Small intestine (tissue), 7 donors: ENCODE measurements at regions not wholly inside any gene's neighbourhood (a gene's known extent, or its start where the extent isn't known, plus 50 kb on each side); places are given as distances from the start of the nearest gene placed in this dataset.

ENCODE experiments used
- DNase-seq, 2 donors: peaks; one replicate each; pipeline versions ENCODE4 v3.0.0 to v3.0.0-alpha.2; 2013
- FAIRE-seq: peaks from 2 replicates; lab custom pipeline; 2012; peaks lifted over from hg19 to GRCh38; lab: Jason Lieb, UNC
- H3K27ac ChIP-seq, 3 donors: one replicate each; pipeline ENCODE4 v1.5.1; 2013; ENCODE audit warnings: low read length in 2 of 3, mild to moderate bottlenecking in 2 of 3, control low read depth in 1 of 3, inconsistent platforms in 1 of 3, low read depth in 1 of 3, moderate library complexity in 1 of 3
- H3K27me3 ChIP-seq, 3 donors: one replicate each; pipeline ENCODE4 v1.6.1; 2013; ENCODE audit warnings: low read length in 3 of 3, inconsistent platforms in 1 of 3; ENCODE audit not compliant: control insufficient read depth in 3 of 3, insufficient read depth in 3 of 3
- H3K36me3 ChIP-seq, 3 donors: one replicate each; pipeline ENCODE4 v1.6.1; 2013; ENCODE audit warnings: low read length in 3 of 3, inconsistent platforms in 1 of 3, low read depth in 1 of 3, mild to moderate bottlenecking in 1 of 3, moderate library complexity in 1 of 3; ENCODE audit not compliant: control insufficient read depth in 3 of 3, insufficient read depth in 2 of 3
- H3K4me1 ChIP-seq, 3 donors: one replicate each; pipeline ENCODE4 v1.6.1; 2013; ENCODE audit warnings: low read length in 2 of 3, inconsistent platforms in 1 of 3, low read depth in 1 of 3, mild to moderate bottlenecking in 1 of 3, moderate library complexity in 1 of 3; ENCODE audit not compliant: control insufficient read depth in 3 of 3, insufficient read depth in 2 of 3
- H3K4me3 ChIP-seq, 3 donors: one replicate each; pipeline ENCODE4 v1.5.1; 2013; ENCODE audit warnings: low read length in 3 of 3, control low read depth in 1 of 3, inconsistent platforms in 1 of 3, low read depth in 1 of 3, mild to moderate bottlenecking in 1 of 3, moderate library complexity in 1 of 3
- H3K9me3 ChIP-seq, 2 donors: one replicate each; pipeline ENCODE4 v1.6.1; 2013; ENCODE audit warnings: low read depth in 1 of 2, low read length in 1 of 2; ENCODE audit not compliant: control insufficient read depth in 2 of 2, insufficient read depth in 1 of 2
- WGBS, 3 donors: extraction: QIAGEN DNeasy Blood & Tissue Kit; methylation state at CpG; one replicate each; pipeline ENCODE4 v1.1.7; 2013; 5-methylcytosine and 5-hydroxymethylcytosine counted together
- donor health status: healthy with polysubstance abuse.
- donor health status: control.
- donor health status: control.
- donor health status: Bipolar disorder and iron deficiency.
- donor health status: healthy.

DNA sequence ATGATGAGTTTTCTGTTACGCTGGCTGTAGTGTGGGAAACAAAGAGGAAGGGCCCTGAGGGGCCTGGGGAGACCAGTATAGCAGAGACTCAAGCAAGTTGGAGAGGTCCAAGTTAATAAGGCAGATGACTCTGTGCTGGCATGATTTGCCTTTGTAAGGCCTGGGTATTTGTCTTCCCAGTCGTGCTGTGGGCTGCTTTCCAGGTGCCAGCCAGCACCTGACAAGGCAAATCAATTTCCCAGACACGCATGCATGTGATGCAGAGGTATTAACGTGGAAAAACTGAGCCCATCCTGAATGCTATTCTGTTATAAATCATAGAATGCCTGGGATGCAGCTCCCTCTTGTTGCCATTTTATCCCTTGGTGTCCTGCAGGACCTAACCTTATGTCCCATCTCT is 175.6 kb downstream of the MFSD1 start:
- H3K36me3 ChIP-seq, result no peaks in the 10 kb centered on the region
- no peak overlapping the region for H3K27ac ChIP-seq
- no peaks in the 10 kb centered on the region for H3K4me1 ChIP-seq
- no peaks in the 10 kb centered on the region for H3K27me3 ChIP-seq
- DNase-seq, result no peak
- FAIRE-seq, result no peak
- H3K9me3 ChIP-seq, result peaks cover 0 to 2% of the 10 kb centered on the region in 2 donors
- 61 to 71% (median 66%) methylated on average over 4 of the region's 4 CpGs for WGBS, 3 donors
- H3K4me3 ChIP-seq, result no peak overlapping the region

DNA sequence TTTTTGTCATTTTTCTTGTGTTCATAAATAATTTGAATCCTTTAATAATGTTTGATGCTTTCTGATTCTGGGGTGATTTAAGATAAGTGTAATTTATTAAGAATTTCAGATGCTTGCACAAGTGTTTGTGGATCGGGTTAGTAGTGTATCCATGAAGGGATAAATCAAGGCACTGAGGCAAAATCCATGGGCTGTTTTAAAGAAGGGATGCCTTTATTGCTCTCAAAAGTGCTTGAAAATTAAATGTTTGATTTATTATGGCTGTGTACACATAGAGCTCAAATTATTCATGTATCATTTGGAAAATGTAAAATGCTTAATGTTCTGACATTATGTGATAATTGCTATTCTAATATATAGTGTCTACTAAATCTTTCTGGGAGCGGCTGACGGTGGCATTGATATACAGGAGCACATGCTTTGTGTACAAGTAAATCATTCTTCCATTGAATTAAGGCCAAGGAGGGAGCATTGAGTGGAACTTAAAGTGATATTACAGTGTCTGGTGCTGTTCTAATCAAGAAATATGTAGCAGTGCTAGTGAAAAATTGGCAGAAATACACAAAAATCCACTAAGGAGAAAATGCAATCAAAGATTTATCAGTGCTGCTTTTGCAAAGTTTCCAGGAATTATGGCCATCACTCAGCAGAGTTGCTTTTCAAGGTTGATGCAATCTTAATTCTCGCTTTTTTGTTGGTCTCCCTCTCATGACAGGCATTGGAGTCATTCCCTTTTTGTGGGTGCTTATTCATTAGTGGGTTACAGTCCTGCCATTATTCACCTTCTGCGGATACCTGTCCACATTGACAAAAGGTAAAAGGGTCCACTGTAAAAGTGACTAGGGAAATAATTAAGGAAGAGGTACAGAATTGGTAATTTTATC is 181.6 kb downstream of the MFSD1 start:
- WGBS, 3 donors, result 76 to 81% (median 79%) methylated on average over 5 of the region's 5 CpGs

DNA sequence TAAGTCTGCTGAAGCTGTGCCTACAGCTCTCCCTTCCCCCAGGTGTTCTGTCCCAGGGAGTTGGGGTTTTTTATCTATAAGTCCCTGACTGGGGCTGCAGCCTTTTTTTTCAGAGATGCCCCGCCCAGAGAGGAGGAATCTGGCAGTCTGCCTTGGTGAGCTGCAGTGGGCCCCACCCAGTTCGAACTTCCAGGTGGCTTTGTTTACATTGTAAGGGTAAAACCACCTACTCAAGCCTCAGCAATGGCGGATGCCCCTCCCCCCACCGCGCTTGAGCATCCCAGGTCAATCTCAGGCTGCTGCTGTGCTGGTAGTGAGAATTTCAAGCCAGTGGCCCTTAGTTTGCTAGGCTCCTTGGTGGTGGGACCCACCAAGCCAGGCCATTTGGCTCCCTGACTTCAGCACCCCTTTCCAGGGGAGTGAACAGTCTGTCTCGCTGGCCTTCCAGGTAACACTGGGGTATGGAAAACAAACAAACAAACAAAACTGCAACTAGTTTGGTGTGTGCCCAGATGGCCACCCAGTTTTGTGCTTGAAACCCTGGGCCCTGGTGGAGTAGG is 189.4 kb downstream of the MFSD1 start:
- Histone ChIP-seq H3K27me3 (no peaks in the 10 kb centered on the region), H3K27ac (no peak overlapping the region), H3K4me3 (no peak overlapping the region), H3K9me3 (no peaks in the 10 kb centered on the region), H3K36me3 (no peaks in the 10 kb centered on the region), H3K4me1 (no peaks in the 10 kb centered on the region)
- DNase-seq (peak in 1 of 2 donors; percentile 9), FAIRE-seq (no peak)
- 25 to 28% (median 28%) methylated on average over 6 of the region's 6 CpGs for WGBS, 3 donors

More for the DNA sequence above, 181.6 kb downstream of the MFSD1 start:
- Histone ChIP-seq H3K27ac (no peak overlapping the region), H3K27me3 (no peaks in the 10 kb centered on the region), H3K9me3 (peaks cover 0 to 2% of the 10 kb centered on the region in 2 donors), H3K36me3 (no peaks in the 10 kb centered on the region), H3K4me1 (no peaks in the 10 kb centered on the region), H3K4me3 (no peak overlapping the region)
- DNase-seq, result no peak
- no peak for FAIRE-seq

DNA sequence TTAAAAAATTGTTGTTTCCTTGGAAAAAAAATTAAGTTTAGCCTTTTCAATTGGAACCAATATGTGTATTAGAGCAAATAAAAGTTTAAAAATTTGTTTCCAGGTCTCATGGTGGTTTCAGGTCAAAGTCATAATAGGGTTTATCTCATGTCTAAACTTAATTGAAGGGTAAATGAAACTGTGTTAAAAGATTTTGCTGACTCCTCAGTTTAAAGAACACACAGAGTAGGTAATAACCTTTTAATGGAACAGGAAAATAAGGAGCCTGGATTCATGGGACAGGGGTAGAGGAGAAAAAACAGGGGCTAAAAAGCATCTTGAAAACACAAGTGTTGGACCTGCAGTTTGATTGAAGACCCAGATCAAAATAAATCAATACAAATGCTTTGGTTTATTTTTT is 190.6 kb downstream of the MFSD1 start:
- Histone ChIP-seq H3K27ac (no peak overlapping the region), H3K27me3 (no peaks in the 10 kb centered on the region), H3K4me3 (no peak overlapping the region), H3K4me1 (no peaks in the 10 kb centered on the region), H3K9me3 (no peaks in the 10 kb centered on the region), H3K36me3 (no peaks in the 10 kb centered on the region)
- FAIRE-seq (no peak), DNase-seq (no peak)

DNA sequence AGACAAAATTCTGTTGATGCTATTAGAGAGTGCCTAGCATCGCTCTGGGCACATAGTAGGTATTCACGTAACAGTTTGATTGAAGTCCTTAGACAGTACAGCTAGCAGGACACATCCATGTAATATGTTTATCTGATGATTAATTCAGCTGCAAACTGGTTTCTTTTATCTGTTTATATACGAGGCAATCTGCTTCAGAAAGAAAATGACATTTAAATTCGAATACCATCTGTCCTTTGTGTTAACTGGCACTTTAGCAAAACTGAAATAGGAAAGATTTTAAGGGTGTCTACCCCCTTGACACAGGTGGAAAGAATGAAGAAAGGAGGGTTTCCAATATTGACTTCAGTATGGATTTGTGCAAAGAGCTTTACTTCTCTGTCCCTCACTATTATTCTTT is 192.5 kb downstream of the MFSD1 start:
- H3K9me3 ChIP-seq, result no peaks in the 10 kb centered on the region
- WGBS, 3 donors, result 65 to 76% (median 75%) methylated on average over 4 of the region's 4 CpGs
- DNase-seq, result no peak

DNA sequence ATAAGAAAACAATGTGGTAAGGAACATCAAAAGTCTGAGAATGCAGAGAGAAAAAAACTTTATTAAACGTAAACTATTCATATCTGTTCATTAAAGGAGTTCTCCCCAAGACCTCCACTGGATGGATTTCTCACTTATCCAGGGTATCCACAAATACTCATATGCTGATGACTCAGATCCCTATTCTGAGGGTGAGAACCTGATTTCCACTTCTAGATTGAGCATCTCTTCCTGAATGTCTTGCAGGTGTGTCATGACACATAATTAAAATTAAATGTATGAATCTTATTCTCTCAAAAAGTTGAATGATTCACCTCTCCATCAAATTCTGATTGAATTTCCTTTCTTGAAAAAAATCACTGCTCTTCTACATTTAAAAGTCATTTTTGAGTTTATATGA is 199.9 kb downstream of the MFSD1 start:
- no peak overlapping the region for H3K4me3 ChIP-seq
- DNase-seq (no peak), FAIRE-seq (no peak)
- no peaks in the 10 kb centered on the region for H3K36me3 ChIP-seq
- no peak overlapping the region for H3K27ac ChIP-seq
- no peaks in the 10 kb centered on the region for H3K4me1 ChIP-seq
- no peaks in the 10 kb centered on the region for H3K9me3 ChIP-seq
- no peaks in the 10 kb centered on the region for H3K27me3 ChIP-seq
- WGBS, 3 donors, result 75 to 80% (median 78%) methylated on average over 1 of the region's 1 CpG

More for the DNA sequence above, 192.5 kb downstream of the MFSD1 start:
- Histone ChIP-seq H3K36me3 (no peaks in the 10 kb centered on the region), H3K27me3 (no peaks in the 10 kb centered on the region), H3K27ac (no peak overlapping the region), H3K4me1 (no peaks in the 10 kb centered on the region), H3K4me3 (no peak overlapping the region)
- FAIRE-seq, result no peak

DNA sequence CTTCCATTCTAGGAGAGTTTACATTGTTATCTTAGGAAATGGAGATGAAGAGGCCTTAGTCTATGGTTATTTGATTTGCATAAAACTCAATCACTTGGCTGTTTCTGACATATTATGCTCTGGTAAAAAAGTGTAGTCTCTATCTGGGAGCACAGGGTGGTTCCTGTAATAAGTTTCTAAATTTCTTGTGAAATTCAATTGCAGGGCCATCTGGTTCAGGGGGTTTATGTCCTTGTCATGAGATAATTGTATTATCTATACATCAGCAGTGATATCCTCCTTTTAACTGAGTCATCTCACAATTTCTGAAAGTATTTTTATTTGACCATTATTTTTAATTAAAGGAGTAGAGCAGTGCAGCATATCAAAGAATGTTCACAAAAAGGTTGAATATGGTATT is 203.3 kb downstream of the MFSD1 start:
- no peak for DNase-seq
- Histone ChIP-seq H3K4me3 (no peak overlapping the region), H3K27me3 (no peaks in the 10 kb centered on the region), H3K27ac (no peak overlapping the region), H3K4me1 (no peaks in the 10 kb centered on the region), H3K36me3 (no peaks in the 10 kb centered on the region), H3K9me3 (no peaks in the 10 kb centered on the region)
- FAIRE-seq, result no peak

DNA sequence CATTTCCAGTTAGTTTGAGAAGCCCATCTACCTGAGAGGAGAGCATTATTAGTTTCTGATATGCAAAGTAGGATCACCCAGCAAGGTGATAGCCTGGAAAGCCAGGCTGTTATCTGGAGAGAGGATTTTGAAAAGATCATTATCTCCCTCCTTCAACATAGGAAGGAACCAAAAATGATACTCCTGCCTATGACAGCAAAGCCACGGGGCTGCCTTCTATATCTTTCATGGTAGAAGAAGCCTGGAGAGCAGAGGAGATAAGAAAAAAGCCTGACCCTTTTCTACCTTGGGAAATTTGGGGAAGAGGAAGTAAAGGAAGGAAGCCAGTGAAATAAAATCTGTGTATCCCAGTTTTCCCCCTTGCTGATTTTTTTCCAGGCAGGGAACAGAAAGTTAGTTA is 205.5 kb downstream of the MFSD1 start:
- no peaks in the 10 kb centered on the region for H3K36me3 ChIP-seq
- no peak overlapping the region for H3K27ac ChIP-seq
- no peaks in the 10 kb centered on the region for H3K9me3 ChIP-seq
- H3K4me1 ChIP-seq, result no peaks in the 10 kb centered on the region
- no peak for DNase-seq
- no peak for FAIRE-seq
- H3K4me3 ChIP-seq, result no peak overlapping the region
- WGBS, 3 donors, result 6 to 19% (median 8%) methylated on average over 1 of the region's 1 CpG
- H3K27me3 ChIP-seq, result no peaks in the 10 kb centered on the region
